Esophagus squamous epithelium (tissue), 5 donors: ENCODE measurements at regions not wholly inside any gene's neighbourhood (a gene's known extent, or its start where the extent isn't known, plus 50 kb on each side); places are given as distances from the start of the nearest gene placed in this dataset.
"Not testable (repeated sequence)": the region's sequence is repeated elsewhere in the genome, so short reads cannot be mapped to it uniquely, and the experiment has no call there.

ENCODE experiments used
- DNase-seq: peaks from one replicate; lab custom pipeline; 2025; lab: John Stamatoyannopoulos, UW
- H3K27ac ChIP-seq, 4 donors: fragments of 200-600 bp; sonication (generic); one replicate each; pipeline ENCODE4 v1.5.1; 2016 to 2019; ENCODE audit warnings: mild to moderate bottlenecking in 1 of 4
- H3K27me3 ChIP-seq, 4 donors: fragments of 200-600 bp; sonication (generic); 1 replicate in 3 of 4; 2 replicates in 1 of 4; pipeline versions ENCODE4 v1.5.1 to v1.6.0; 2017 to 2021; ENCODE audit warnings: antibody characterized with exemption in 1 of 4
- H3K36me3 ChIP-seq, 3 donors: fragments of 200-600 bp; sonication (generic); one replicate each; pipeline ENCODE4 v1.5.1; 2016 to 2019
- H3K4me1 ChIP-seq, 3 donors: fragments of 200-600 bp; sonication (generic); one replicate each; pipeline ENCODE4 v1.5.1; 2017 to 2019
- H3K4me3 ChIP-seq, 4 donors: fragments of 200-600 bp; sonication (generic); 1 replicate in 3 of 4; 2 replicates in 1 of 4; pipeline ENCODE4 v1.5.1; 2016 to 2019; ENCODE audit warnings: mild to moderate bottlenecking in 2 of 4, moderate library complexity in 1 of 4
- H3K9me3 ChIP-seq, 3 donors: fragments of 200-600 bp; sonication (generic); one replicate each; pipeline ENCODE4 v1.5.1; 2016 to 2019
- POLR2A ChIP-seq, 4 donors: fragments of 450-650 bp; IDR thresholded peaks; one replicate each; pipeline ENCODE4 v1.6.1; 2017; ENCODE audit warnings: antibody characterized with exemption in 4 of 4, mild to moderate bottlenecking in 4 of 4, moderate library complexity in 3 of 4
- WGBS, 2 donors: methylation state at CpG; one replicate each; pipeline ENCODE4 v1.1.5; 2018; 5-methylcytosine and 5-hydroxymethylcytosine counted together
- intact Hi-C: fragments of 100-400 bp; cut with DNase I; formaldehyde crosslinking; loops from one replicate; pipeline ENCODE4 v1.15.0; 2022
- TF ChIP-seq, protein P1 (sequence below), 6 experiments: fragments of 450-650 bp in 4 of 6; fragments of 200-600 bp in 2 of 6; sonication (generic) in 2 of 6; IDR thresholded peaks; one replicate each; pipeline ENCODE4 v1.5.1; 2016 to 2019; ENCODE audit warnings: antibody characterized with exemption in 6 of 6, mild to moderate bottlenecking in 4 of 6, moderate library complexity in 4 of 6
- donor health status: DM: yes; HTN: yes; CAD: no.

DNA sequence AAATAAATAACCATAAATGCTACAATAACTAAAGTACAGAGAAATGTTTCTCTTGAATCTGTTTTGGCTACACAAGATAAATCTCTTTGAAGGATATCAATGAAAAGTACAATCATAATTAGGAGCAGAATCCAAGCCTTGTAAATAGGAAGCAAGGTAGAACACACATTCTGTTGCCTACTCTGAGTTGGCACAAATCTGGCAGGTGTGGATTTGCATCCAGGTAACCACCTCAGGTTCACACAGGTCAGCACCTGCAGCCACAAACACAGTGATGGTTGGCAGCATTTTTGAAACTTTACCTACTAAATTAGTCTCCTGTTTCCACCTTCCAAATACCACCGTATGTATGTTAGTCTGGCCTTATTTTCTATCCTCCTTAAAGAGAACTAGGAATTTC is 105.3 kb upstream of the PIK3R1 start:
- Histone ChIP-seq H3K27ac (no peak overlapping the region), H3K27me3 (no peaks in the 10 kb centered on the region), H3K36me3 (no peaks in the 10 kb centered on the region), H3K4me3 (no peak overlapping the region), H3K9me3 (no peaks in the 10 kb centered on the region), H3K4me1 (no peaks in the 10 kb centered on the region)
- no peak for TF ChIP-seq POLR2A (IDR thresholded peaks at IDR 0.05)
- TF ChIP-seq, protein P1, sequence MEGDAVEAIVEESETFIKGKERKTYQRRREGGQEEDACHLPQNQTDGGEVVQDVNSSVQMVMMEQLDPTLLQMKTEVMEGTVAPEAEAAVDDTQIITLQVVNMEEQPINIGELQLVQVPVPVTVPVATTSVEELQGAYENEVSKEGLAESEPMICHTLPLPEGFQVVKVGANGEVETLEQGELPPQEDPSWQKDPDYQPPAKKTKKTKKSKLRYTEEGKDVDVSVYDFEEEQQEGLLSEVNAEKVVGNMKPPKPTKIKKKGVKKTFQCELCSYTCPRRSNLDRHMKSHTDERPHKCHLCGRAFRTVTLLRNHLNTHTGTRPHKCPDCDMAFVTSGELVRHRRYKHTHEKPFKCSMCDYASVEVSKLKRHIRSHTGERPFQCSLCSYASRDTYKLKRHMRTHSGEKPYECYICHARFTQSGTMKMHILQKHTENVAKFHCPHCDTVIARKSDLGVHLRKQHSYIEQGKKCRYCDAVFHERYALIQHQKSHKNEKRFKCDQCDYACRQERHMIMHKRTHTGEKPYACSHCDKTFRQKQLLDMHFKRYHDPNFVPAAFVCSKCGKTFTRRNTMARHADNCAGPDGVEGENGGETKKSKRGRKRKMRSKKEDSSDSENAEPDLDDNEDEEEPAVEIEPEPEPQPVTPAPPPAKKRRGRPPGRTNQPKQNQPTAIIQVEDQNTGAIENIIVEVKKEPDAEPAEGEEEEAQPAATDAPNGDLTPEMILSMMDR (IDR thresholded peaks at IDR 0.05) = no peak
- intact Hi-C loops = no loop called here
- DNase-seq = no peak
- WGBS, 2 donors = 11 to 52% methylated on average over 1 of the region's 1 CpG

DNA sequence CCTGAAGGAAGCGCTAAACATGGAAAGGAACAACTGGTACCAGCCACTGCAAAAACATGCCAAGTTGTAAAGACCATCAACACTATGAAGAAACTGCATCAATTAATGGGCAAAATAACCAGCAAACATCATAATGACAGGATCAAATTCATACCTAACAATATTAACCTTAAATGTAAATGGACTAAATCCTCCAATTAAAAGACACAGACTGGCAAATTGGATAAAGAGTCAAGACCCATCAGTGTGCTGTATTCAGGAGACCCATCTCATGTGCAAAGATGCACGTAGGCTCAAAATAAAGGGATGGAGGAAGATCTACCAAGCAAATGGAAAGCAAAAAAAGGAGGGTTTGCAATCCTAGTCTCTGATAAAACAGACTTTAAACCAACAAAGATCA is 111.3 kb upstream of the PIK3R1 start:
- H3K4me3 ChIP-seq, H3K9me3 ChIP-seq, H3K36me3 ChIP-seq, H3K4me1 ChIP-seq, H3K27me3 ChIP-seq, DNase-seq, H3K27ac ChIP-seq, intact Hi-C loops: not testable (repeated sequence)
- WGBS, 2 donors = 79 to 83% methylated on average over 2 of the region's 2 CpGs

DNA sequence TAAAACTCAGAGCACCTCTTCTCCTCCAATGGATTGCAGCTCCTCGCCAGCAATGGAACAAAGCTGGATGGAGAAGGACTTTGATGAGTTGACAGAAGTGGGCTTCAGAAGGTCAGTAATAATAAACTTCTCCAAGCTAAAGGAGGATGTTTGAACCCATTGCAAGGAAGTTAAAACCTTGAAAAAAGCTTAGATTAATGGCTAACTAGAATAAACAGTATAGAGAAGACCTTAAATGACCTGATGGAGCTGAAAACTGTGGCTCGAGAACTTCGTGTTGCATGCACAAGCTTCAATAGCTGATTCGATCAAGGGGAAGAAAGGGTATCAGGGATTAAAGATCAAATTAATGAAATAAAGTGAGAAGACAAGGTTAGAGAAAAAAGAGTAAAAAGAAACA is 112.3 kb upstream of the PIK3R1 start:
- H3K4me3 ChIP-seq, intact Hi-C loops, H3K9me3 ChIP-seq, H3K27ac ChIP-seq, H3K27me3 ChIP-seq, DNase-seq, H3K36me3 ChIP-seq, H3K4me1 ChIP-seq: not testable (repeated sequence)
- 90 to 94% methylated on average over 4 of the region's 4 CpGs for whole genome bisulfite sequencing, 2 donors

DNA sequence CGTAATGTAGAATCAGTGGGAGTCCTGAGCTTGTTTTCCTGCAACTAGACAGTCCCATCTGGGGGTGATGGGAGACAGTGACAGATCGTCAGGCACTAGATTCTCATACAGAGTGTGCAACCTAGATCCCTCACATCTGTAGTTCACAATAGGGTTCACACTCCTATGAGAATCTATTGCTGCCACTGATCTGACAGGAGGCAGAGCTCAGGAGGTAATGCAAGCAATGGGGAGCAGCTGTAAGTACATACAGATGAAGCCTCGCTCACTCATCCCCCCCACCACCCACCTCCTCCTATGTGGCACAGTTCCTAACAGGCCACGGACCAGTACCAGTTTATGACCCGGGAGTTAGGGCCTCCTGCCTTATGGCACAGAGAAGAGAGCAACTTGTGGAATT is 116.2 kb upstream of the PIK3R1 start:
- Histone ChIP-seq H3K27ac (no peak overlapping the region), H3K36me3 (no peaks in the 10 kb centered on the region), H3K4me1 (no peaks in the 10 kb centered on the region), H3K27me3 (no peaks in the 10 kb centered on the region), H3K4me3 (no peak overlapping the region), H3K9me3 (no peaks in the 10 kb centered on the region)
- TF ChIP-seq, protein P1 (IDR thresholded peaks at IDR 0.05) = no peak
- no peak for TF ChIP-seq POLR2A (IDR thresholded peaks at IDR 0.05)
- DNase-seq = no peak
- WGBS, 2 donors = 79 to 88% methylated on average over 4 to 5 of the region's 5 CpGs
- intact Hi-C loops = no loop called here

DNA sequence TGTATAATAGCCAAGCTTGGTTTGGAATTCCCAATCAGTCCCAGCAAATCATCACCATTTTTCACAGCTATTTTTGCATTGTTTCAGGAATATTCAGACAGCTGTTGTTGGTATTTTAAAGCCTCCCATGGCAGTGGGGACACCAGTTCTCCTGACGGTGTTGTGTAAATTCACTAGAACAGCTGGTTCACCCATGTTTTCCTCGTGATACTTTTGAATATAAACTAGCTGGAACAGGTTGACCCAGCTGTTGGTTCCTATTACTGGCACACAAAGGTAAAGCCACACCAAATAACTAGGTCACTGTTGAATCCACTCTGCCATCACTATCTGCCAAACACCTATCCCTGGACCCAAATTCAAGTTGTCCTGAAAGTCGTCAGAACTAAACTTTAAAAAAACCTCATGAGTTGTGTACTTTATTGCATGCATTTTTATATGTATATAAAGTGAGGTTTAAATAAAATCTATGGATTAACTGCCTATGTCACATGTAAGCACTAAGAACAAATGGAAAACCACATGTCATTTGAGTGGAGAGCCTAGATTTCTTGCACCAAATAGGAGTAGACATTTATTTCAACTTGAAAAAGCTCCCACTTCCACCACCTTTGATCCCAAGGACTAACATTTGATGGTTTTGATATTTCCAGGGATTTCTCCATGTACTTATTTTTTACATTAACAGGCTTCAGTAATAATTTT is 121.9 kb upstream of the PIK3R1 start:
- Histone ChIP-seq H3K9me3 (peaks cover 0 to 6% (median 0%) of the 10 kb centered on the region in 3 donors), H3K4me1 (peaks cover 0 to 5% (median 0%) of the 10 kb centered on the region in 3 donors), H3K27ac (no peak overlapping the region), H3K36me3 (no peaks in the 10 kb centered on the region), H3K27me3 (peaks cover 0 to 6% (median 0%) of the 10 kb centered on the region in 4 donors), H3K4me3 (no peak overlapping the region)
- no peak for DNase-seq
- WGBS, 2 donors = 58 to 82% methylated on average over 3 of the region's 3 CpGs
- intact Hi-C loops = no loop called here
- no peak for TF ChIP-seq POLR2A (IDR thresholded peaks at IDR 0.05)
- TF ChIP-seq, protein P1 (IDR thresholded peaks at IDR 0.05) = no peak

DNA sequence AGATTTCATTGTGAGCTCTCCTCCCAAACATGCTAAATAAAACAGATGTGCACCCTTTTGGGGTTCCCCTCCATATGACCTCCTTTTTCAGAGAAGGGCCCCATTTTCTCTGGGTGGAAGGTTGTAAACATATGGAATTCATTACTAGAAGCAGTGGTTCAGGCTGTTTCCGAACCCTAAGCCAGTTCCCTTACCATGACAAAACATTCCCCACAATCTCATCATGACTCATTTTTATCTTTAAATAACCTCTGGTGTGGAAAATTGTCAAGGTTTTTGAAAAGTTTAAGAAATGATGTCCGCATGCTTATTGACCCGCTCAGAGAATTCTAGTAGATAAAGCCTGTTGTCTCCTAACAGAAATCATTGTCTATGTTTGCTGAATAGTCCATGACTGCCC is 127.3 kb upstream of the PIK3R1 start:
- DNase-seq = no peak
- Histone ChIP-seq H3K36me3 (no peaks in the 10 kb centered on the region), H3K27me3 (peaks cover 0 to 22% (median 0%) of the 10 kb centered on the region in 4 donors), H3K4me3 (no peak overlapping the region), H3K9me3 (peaks cover 0 to 6% (median 0%) of the 10 kb centered on the region in 3 donors), H3K27ac (peak overlapping the region in 2 of 4 donors; percentile 18 to 31), H3K4me1 (peaks cover 0 to 24% (median 4%) of the 10 kb centered on the region in 3 donors)
- intact Hi-C loops = no loop called here
- TF ChIP-seq, protein P1 (IDR thresholded peaks at IDR 0.05) = no peak
- TF ChIP-seq POLR2A (IDR thresholded peaks at IDR 0.05) = no peak
- WGBS, 2 donors = 70 to 77% methylated on average over 3 of the region's 3 CpGs
